Prostate gland (tissue), 2 donors: ENCODE measurements at regions not wholly inside any gene's neighbourhood (a gene's known extent, or its start where the extent isn't known, plus 50 kb on each side); places are given as distances from the start of the nearest gene placed in this dataset.

Source experiments
- DNase-seq: peaks from one replicate; pipeline ENCODE4 v3.0.0-alpha.2; 2019; ENCODE audit warnings: low spot score
- H3K27ac ChIP-seq, 2 donors: fragments of 200-600 bp; sonication (generic); 2 replicates each; pipeline ENCODE4 v1.5.1; 2017 to 2019
- H3K27me3 ChIP-seq: fragments of 200-600 bp; sonication (generic); replicated peaks from 2 replicates; pipeline ENCODE4 v1.5.1; 2019; ENCODE audit not compliant: insufficient read depth
- H3K36me3 ChIP-seq, 2 donors: fragments of 200-600 bp; sonication (generic); 1 replicate in 1 of 2; 2 replicates in 1 of 2; pipeline versions ENCODE4 v1.5.1 to v1.8.1; 2017 to 2019
- H3K4me1 ChIP-seq: fragments of 200-600 bp; sonication (generic); replicated peaks from 2 replicates; pipeline ENCODE4 v1.5.1; 2019
- H3K4me3 ChIP-seq, 2 donors: fragments of 200-600 bp; sonication (generic); 2 replicates each; pipeline ENCODE4 v1.5.1; 2017 to 2019
- H3K9me3 ChIP-seq: fragments of 200-600 bp; sonication (generic); 2 replicates; pipeline ENCODE4 v1.5.1; 2017
- CTCF ChIP-seq, 4 experiments: fragments of 200-600 bp in 2 of 4; fragments of 450-650 bp in 2 of 4; sonication (generic) in 2 of 4; IDR thresholded peaks; 1 replicate in 3 of 4; 2 replicates in 1 of 4; pipeline ENCODE4 v1.5.1; 2016 to 2019; ENCODE audit warnings: antibody characterized with exemption in 4 of 4, mild to moderate bottlenecking in 2 of 4, moderate library complexity in 2 of 4
- POLR2A ChIP-seq: fragments of 450-650 bp; IDR thresholded peaks from one replicate; pipeline ENCODE4 v1.6.1; 2016; ENCODE audit warnings: antibody characterized with exemption, mild to moderate bottlenecking
- POLR2AphosphoS5 ChIP-seq: sonication (generic); formaldehyde crosslinking; IDR thresholded peaks from one replicate; pipeline ENCODE4 v1.6.1; 2017; ENCODE audit warnings: antibody characterized with exemption
- WGBS: methylation state at CpG from one replicate; pipeline ENCODE4 v1.1.5; 2018; 5-methylcytosine and 5-hydroxymethylcytosine counted together
- intact Hi-C: fragments of 100-400 bp; cut with DNase I; formaldehyde crosslinking; loops from one replicate; pipeline ENCODE4 v1.14.2; 2022

GRCh38 chr5:54873691-54874090, 111.7 kb downstream of the ESM1 start:
- Histone ChIP-seq H3K9me3 (no peaks in the 10 kb centered on the region), H3K4me1 (no peaks in the 10 kb centered on the region), H3K27ac (no peak overlapping the region), H3K36me3 (no peaks in the 10 kb centered on the region), H3K4me3 (no peak overlapping the region), H3K27me3 (no peaks in the 10 kb centered on the region)
- DNase-seq = no peak
- intact Hi-C loops = no loop called here
- 95% methylated on average over 2 of the region's 2 CpGs for WGBS
- TF ChIP-seq CTCF (IDR thresholded peaks at IDR 0.05) = no peak
- no peak for TF ChIP-seq POLR2A
- TF ChIP-seq POLR2AphosphoS5 = no peak

GRCh38 chr5:54872810-54873209, 112.6 kb downstream of the ESM1 start:
- no peak for TF ChIP-seq CTCF (IDR thresholded peaks at IDR 0.05)
- no peak for TF ChIP-seq POLR2AphosphoS5
- TF ChIP-seq POLR2A = no peak
- Histone ChIP-seq H3K4me3 (no peak overlapping the region), H3K36me3 (no peaks in the 10 kb centered on the region), H3K27ac (no peak overlapping the region), H3K9me3 (no peaks in the 10 kb centered on the region), H3K27me3 (no peaks in the 10 kb centered on the region), H3K4me1 (no peaks in the 10 kb centered on the region)
- no peak for DNase-seq
- 58% methylated on average over 1 of the region's 1 CpG for WGBS
- intact Hi-C loops = no loop called here

- no peaks in the 10 kb centered on the region for H3K36me3 ChIP-seq
- 89% methylated on average over 3 of the region's 3 CpGs for WGBS
- H3K27ac ChIP-seq = no peak overlapping the region
- no peaks in the 10 kb centered on the region for H3K4me1 ChIP-seq
- H3K9me3 ChIP-seq = no peaks in the 10 kb centered on the region
- no peaks in the 10 kb centered on the region for H3K27me3 ChIP-seq
- no peak for TF ChIP-seq POLR2A
- no peak for TF ChIP-seq POLR2AphosphoS5
- no peak for TF ChIP-seq CTCF (IDR thresholded peaks at IDR 0.05)
- H3K4me3 ChIP-seq = no peak overlapping the region
- DNase-seq = no peak
- intact Hi-C loops = no loop called here
These were observed 115.1 kb downstream of the ESM1 start for GRCh38 chr5:54870271-54870670.

- no peak for TF ChIP-seq POLR2AphosphoS5
- TF ChIP-seq POLR2A = no peak
- no peak for TF ChIP-seq CTCF (IDR thresholded peaks at IDR 0.05)
- WGBS = 92% methylated on average over 1 of the region's 1 CpG
- Histone ChIP-seq H3K4me3 (no peak overlapping the region), H3K4me1 (no peaks in the 10 kb centered on the region), H3K36me3 (no peaks in the 10 kb centered on the region), H3K27me3 (no peaks in the 10 kb centered on the region), H3K9me3 (no peaks in the 10 kb centered on the region), H3K27ac (no peak overlapping the region)
- no peak for DNase-seq
- intact Hi-C loops = loop anchor here (2.0 to 10.0 kb wide), 2 partner anchors 353 to 625 kb away; partner anchors contain the start of gene SNX18
These were observed 115.7 kb downstream of the ESM1 start for GRCh38 chr5:54869691-54870090.
